GM13976 (cell line): ENCODE measurements at regions not wholly inside any gene's neighbourhood (a gene's known extent, or its start where the extent isn't known, plus 50 kb on each side); places are given as distances from the start of the nearest gene placed in this dataset.

ENCODE experiments used
- DNase-seq: peaks from one replicate; pipeline ENCODE4 v3.0.0; 2012; ENCODE audit warnings: low spot score
- in situ Hi-C: fragments of 300-500 bp; cut with MboI; formaldehyde crosslinking; loops from one replicate; pipeline ENCODE4 v1.12.0; 2022; ENCODE audit warnings: low sequenced_read_pairs, mixed read lengths, inconsistent platforms; ENCODE audit not compliant: unreplicated experiment
- TF ChIP-seq, protein P1 (sequence below): IDR thresholded peaks from 2 replicates; pipeline ENCODE4 v1.5.1; 2012; ENCODE audit warnings: borderline replicate concordance, mild to moderate bottlenecking; ENCODE audit not compliant: insufficient read depth; ENCODE audit errors: extremely low read depth, missing control alignments, control extremely low read depth

DNA sequence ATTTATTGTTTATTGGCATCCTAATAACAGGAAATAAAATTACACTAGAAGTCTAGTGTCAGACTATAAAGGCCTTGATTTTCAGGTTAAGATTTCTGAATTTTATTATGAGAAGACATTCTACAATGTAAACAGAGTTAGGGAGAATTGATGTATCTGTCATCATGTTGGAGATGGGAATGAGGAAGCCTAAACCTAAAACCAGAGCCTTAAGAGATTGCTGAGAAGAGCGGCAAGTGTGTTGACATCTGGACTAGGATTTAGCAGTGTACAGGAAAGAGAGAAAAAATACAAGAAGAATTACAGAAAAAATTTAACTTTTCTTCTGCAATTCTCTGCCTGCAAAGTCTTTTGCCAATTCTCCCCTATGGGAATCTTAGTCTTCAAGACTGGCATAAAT is 525.5 kb downstream of the NR2F1-AS1 start:
- TF ChIP-seq, protein P1, sequence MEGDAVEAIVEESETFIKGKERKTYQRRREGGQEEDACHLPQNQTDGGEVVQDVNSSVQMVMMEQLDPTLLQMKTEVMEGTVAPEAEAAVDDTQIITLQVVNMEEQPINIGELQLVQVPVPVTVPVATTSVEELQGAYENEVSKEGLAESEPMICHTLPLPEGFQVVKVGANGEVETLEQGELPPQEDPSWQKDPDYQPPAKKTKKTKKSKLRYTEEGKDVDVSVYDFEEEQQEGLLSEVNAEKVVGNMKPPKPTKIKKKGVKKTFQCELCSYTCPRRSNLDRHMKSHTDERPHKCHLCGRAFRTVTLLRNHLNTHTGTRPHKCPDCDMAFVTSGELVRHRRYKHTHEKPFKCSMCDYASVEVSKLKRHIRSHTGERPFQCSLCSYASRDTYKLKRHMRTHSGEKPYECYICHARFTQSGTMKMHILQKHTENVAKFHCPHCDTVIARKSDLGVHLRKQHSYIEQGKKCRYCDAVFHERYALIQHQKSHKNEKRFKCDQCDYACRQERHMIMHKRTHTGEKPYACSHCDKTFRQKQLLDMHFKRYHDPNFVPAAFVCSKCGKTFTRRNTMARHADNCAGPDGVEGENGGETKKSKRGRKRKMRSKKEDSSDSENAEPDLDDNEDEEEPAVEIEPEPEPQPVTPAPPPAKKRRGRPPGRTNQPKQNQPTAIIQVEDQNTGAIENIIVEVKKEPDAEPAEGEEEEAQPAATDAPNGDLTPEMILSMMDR = no peak
- in situ Hi-C loops = no loop called here
- DNase-seq = no peak

DNA sequence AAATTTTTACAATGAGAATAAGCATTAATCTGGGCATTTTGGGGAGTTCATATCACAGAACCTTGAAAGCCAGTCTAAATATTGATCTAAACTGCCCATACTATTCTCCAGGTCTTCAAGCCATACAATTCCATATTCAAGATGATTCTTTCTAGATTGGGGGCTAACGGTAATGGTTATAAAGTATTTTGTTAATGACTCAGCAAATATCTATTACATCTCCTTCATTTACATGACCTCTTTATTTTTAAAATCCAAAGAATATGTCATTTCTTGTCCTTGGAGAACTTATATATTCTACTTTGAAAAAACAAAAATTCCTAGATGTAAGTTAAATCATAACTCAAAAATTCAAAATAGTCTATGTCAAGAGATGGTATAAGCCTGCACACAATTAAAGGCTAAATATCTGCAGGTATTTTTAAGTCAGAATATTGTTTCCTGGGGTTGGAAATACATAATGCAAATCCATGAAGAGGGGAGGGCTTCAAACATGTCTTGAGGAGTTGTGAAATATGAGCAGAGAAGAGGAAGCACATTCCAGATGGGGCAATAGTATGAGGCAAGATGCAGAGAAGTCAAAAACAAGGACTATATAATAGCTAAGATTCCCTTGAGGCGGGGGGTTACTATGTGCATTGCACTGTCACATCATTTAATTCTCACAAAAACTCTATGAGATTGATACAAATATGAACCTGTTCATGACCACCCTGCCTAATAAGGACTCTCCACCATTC is 526.4 kb downstream of the NR2F1-AS1 start:
- TF ChIP-seq, protein P1 = no peak
- no peak for DNase-seq
- in situ Hi-C loops = no loop called here

DNA sequence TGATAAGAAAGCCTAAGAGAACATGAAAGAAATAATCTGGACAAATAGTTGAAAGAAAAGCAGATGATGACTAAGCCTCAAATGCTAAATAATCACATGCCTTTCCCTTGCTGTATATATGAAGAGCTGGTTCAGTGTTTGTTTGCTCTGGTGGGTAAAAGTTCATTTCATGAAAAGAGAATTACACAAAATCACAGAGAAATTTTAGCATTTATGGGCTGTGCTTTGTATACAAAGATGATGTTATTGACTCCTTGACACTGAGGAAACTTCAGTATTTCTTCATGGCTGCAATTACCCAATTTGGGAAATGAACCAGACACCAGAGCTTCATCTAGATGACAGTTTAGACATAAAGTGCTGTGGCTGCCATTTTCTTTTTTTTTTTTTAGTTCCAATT is 527.2 kb downstream of the NR2F1-AS1 start:
- in situ Hi-C loops = no loop called here
- TF ChIP-seq, protein P1 = no peak
- DNase-seq = no peak

DNA sequence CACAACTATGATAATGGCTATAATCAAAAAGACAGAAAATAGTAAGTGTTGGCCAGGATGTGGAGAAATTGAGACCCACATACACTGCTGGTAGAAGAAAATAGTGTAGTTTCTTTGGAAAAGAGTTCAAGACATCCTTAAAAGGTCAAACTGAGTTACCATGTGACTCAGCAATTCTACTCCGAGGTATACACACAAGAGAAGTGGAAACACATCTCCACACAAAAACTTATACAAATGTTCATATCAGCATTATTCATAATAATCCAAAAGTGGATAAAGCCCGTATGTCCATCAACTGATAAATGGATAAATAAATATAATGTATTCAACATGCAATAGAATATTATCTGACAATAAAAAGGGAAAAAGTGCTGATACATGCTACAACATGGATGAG is 532.2 kb downstream of the NR2F1-AS1 start:
- no peak for DNase-seq
- TF ChIP-seq, protein P1 = no peak
- in situ Hi-C loops = no loop called here

DNA sequence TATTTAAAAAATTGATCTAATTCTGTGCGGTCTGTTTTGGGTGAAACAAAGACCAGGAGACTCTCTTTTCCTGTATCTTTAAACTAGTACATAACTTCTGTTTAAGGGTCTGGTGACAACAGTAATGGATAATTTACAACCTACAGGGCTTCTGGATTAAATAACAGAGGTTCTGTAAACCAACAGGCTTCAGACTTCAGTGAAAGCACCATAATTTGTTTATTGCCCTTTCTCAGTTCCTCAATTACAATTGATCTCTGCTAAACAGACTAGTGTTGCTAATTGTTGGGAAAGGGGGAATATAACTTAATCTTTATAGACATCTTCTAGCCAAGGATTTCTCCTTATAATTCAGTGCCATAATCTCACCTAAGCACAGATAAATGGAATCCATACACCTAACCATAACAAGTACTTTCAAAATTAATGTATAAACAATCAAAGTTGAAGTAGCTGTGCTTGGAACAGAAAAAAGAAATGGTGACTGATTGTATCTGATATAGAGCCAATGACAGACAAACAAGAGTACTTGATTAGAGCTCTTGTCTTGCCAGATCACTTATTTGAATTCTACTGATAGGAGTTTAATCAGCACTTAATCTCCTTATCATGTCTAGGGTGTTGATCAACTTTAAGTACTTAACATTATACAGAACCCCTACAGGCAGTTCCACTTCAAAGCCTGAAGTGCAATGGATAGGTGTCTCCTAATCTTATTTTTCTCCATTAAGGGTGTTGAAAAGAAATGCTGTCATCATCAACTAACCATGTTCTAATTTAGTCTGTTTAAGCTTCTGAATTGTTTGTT is 536.0 kb downstream of the NR2F1-AS1 start:
- in situ Hi-C loops = no loop called here
- DNase-seq = no peak
- TF ChIP-seq, protein P1 = no peak

DNA sequence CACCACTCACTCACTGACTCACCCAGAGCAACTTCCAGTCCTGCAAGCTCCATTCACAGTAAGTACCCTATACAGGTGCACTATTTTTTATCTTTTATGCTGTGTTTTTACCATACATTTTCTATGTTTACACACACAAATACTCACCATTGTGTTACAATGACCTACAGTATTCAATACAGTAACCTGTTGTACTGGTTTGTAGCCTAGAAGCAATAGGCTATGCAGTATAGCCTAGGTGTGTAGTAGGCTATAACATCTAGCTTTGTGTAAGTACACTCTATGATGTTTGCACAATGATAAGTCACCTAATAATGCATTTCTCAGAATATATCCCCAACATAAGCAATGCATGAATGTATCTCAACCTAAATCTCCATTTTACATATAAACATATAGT is 541.1 kb downstream of the NR2F1-AS1 start:
- TF ChIP-seq, protein P1 = no peak
- in situ Hi-C loops = no loop called here
- no peak for DNase-seq
